Activated T-cell treated with anti-CD3 and anti-CD28 coated beads, Interleukin-2, amount 50 U/mL, for 48 hours (primary cell): ENCODE measurements at regions not wholly inside any gene's neighbourhood (a gene's known extent, or its start where the extent isn't known, plus 50 kb on each side); places are given as distances from the start of the nearest gene placed in this dataset.

Experiments
- DNase-seq, 2 experiments: peaks; one replicate each; pipeline ENCODE4 v3.0.0-alpha.2; 2020

DNA sequence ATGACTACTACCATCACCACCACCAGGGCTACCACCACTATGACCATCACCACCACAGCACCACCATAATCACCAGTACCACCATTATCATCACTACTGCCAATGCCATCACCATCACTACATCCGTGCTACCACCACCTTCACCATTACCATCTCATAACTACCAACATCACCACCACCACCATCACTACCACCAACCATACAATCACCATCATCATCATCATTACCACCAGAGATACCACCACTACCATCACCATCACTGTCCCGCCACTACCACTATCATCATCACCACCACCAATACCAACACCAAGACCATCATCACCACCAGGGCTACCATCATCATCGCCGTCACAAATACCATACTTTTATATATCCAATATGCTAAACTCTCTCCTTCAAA, 369.6 kb upstream of the DYNLRB2 start:
- no peak for DNase-seq

GRCh38 chr16:80167657-80168390, 373.0 kb upstream of the DYNLRB2 start:
- DNase-seq, result no peak

GRCh38 chr16:80166082-80166481, 374.7 kb upstream of the DYNLRB2 start:
- DNase-seq, result no peak

- no peak for DNase-seq
Observed at GRCh38 chr16:80164966-80165550, 375.7 kb upstream of the DYNLRB2 start.

- no peak for DNase-seq
Observed at GRCh38 chr16:80163339-80163738, 377.5 kb upstream of the DYNLRB2 start.

DNA sequence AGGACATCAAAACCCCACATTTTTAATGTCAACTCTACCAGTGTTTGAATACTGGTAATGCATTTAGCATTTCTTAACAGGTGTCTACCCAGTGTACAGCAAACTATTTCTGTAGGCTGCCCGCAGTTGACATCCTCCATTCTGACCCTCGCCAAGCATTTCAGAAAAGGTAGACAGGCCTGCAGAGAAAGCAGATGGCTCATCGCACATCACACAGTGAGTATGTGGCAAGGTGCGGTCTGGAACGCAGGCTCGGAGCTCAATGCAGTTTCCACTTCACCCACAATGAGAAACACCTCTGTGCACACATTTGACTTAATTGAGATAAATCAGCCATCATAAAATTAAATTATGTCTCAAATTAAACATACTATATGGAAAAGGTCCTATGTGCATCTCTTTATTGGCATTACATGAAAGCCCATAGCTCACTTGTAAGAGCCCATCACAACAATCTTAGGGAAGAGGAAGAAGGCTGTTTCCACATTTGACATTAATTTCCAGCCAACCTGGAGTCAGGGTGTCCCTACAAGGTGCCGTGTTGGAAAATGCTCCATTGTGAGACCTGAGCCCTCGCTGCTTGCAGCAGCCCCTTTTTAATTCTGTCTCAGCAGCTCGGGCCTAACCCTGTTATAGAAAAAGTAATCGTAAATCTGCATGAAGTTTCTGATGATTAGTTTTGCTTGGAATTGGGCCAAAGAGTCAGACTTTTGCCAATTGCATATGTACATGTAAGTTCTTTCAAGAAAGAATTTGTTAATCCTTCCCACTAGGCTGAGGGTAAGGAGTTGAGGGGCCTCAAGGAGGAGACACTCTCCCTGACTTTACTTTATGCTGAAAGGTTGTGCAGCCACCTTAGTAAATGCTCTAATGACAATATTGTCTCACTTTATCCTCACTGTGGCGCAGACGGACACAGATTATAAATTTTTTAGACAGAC, 378.7 kb upstream of the DYNLRB2 start:
- no peak for DNase-seq

- DNase-seq, result no peak
Observed at GRCh38 chr16:80158766-80159165, 382.0 kb upstream of the DYNLRB2 start.

DNA sequence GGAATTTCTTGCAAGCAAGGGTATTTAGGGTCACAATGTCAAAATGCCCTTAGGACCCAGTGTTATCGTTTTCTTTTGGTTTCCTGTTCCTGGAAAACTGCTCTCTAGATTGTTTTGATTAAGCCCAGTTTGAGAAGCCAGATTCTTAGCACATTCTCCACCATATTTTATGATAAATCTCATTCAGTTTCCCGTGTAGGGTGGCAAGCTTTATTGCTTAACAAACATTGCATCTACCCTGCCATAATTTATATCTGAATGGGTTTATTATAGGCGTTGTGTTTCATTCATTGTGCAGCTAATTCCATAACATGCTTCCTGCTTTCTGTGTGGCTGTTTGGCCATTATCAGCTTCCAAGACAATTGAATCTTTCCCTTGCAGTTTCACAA, 389.1 kb upstream of the DYNLRB2 start:
- no peak for DNase-seq

GRCh38 chr16:80150978-80151721, 389.6 kb upstream of the DYNLRB2 start:
- DNase-seq, result no peak

DNA sequence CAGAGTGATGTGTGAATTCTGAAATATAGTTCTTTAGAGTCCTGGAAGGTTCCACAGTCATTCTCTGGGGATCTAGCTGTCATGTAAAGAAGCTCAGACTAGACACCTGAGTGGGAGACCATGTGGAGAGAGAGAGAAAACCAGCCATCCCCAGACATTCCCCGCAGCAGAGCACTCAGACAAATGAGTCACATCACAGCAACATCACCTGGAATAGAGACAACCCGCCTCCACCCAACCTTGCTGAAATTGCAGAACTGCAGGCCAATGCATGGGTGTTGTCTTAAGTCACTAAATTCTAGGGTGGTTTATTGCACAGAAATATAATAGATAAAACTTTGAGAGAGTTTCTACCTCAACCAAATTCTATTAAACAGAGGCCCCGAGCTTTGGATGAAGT, 392.0 kb upstream of the DYNLRB2 start:
- DNase-seq, result no peak

GRCh38 chr16:80147026-80147655, 393.7 kb upstream of the DYNLRB2 start:
- DNase-seq, result no peak

DNA sequence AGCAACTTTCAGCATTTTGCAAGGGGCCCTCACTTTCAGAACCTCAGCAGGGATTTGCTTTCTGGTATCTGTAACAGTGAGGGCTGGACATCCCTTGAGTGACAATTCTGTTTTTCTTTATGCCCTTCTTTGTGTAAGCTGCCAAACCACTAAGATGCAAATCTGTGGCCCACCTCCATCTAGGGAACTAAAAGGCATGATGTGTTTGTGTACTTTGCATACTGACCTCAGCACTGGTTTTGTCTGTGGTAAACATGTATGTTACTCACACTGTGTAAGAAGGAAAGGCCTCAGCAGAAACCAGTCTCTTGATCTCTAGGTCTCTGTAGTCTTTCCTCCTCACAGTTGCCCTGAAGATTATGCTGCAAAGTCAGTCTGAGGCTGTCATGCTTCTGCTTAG, 396.6 kb upstream of the DYNLRB2 start:
- DNase-seq, result no peak

DNA sequence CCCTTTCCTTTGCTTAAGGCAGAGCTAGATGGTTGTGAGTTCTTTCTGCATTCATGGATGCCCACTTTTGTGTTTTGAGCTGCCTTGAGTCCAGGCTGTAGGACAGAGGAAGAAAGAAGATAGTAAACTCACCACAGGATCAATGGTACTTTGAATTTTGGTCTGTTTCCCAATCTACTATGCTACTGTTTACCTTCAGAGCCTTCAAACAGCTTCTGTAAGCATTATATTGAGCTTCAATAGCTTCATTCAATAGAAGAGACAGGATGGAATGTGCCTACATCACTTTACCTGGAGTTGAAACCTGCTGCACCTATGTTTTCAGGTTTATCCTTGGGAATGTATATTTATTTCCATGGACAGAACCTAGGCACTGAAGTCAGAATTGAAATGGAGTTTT, 397.9 kb upstream of the DYNLRB2 start:
- DNase-seq, result no peak

GRCh38 chr16:80142281-80142680, 398.5 kb upstream of the DYNLRB2 start:
- DNase-seq, result no peak

DNA sequence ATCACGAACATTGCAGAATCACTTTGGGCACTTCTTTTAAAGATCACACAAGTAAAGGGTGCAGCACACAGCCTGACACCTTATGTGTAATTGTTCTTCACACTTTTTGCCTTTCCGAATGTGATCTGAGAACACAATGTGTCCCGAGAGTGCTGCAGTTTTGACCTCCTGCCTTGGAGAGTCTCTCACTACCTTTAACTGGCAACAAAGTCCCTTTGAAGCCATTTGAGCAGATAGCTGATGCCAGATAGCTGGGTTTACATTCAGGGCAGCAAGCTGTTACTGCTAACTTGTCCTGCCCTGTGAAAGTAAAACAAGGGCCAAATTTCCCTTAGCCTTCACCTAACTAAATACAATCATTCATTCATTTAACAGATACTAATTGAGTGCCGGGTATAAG, 411.0 kb upstream of the DYNLRB2 start:
- no peak for DNase-seq

DNA sequence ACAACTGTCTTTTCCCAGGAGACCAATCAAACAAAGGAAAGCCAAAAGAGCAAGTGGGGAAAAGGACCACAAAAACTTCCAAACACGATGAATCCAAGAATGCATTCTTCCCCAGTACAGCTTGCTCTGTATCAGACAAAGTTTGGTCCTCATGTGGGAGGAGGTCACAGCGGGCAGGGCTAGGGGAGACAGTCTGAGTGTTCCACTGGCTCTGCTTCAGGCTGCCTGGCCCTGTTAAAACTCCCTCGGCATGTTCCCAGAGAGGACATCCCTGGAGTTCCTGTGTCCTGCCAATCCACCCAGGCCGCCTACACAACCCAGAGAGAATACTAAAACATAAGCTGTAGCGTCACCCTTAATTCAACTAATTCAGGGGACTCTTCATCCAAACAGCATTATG, 415.1 kb upstream of the DYNLRB2 start:
- no peak for DNase-seq

DNA sequence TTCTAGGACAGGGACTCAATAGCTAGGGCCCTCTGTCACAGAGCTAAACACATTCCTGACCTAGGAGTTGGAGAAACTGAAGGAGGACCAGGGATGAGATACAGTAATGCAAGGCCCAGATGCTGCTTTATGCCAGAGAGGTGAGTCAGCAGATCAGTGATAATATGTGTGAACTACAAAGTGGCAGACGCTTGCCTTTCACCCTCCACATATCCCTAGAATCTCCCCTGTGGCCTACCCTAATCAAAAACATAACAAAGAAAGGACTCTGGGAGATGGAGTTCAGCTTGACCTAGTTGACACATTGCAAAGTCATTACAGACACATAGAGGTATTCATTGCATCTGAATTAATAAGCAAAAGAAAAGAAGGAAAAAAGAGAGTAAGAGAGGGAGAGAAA, 417.6 kb upstream of the DYNLRB2 start:
- DNase-seq, result no peak

DNA sequence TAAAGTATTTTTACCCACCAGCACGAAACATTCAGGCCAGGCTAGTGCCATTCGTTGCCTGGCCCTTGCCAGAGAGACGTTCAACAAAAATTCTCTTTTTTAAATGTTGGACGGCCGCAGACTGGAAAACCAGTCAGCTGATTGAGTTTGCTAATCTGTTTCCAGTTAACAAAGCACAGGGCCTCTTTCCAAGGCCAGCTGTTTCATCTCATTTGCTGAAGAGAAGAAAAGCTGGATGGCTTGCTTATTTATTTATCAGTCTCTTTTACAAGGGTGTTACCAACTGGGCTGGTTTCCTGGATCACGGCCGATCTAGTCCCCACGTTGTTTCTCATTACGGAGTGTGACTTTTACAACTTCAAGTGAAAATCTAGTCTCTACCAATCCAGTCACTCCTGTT, 418.7 kb upstream of the DYNLRB2 start:
- DNase-seq, result no peak

GRCh38 chr16:80121522-80121909, 419.3 kb upstream of the DYNLRB2 start:
- no peak for DNase-seq

GRCh38 chr16:80120899-80121521, 419.8 kb upstream of the DYNLRB2 start:
- no peak for DNase-seq

DNA sequence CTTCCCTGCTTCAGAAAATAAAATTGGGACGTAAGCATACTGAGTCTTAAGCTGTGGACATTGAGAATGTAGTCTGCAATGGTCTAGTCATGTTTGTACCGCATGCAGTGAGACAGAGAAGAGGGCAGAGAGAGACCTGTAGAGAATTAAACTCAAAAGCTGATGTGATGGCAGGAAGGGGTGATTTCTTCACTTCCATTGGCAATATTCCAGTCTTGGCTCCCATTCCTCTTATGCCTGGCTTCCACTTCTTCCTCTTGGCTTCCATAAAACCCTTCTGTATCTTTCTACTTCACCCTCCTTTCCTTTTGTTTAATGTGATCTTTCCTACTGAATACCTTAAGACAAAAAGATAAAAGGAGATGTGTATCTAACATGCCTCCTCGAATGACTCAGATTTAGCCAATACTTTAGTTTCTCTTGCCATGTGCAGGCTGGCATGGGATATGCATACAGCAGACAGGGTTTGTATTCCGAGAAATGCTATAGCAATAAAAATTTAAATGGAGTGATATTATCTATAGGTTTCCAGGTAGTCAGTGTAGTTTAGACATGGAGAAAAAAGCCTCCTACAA, 423.1 kb upstream of the DYNLRB2 start:
- DNase-seq, result no peak

DNA sequence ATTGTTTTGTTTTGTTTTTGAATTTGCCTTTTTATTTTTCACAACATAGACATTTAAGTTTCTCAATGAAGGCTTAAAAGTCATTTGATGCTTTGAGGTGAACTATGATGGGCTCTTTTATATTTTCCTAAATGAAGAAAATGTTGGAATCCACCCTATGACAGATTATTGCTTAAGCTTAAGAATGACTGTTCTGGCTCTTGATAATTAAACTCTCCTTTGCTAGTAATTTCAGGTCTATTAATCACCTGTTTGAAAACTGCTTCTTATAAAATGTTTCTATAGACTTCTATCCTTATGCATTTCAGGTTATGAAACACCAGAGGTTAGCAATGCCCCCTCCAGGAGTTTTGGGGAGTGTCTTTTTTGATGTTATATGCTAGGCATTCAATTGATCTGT, 424.1 kb upstream of the DYNLRB2 start:
- DNase-seq, result no peak
